ENCODE measurements at regions not wholly inside any gene's neighbourhood (a gene's known extent, or its start where the extent isn't known, plus 50 kb on each side); places are given as distances from the start of the nearest gene placed in this dataset.

DNA sequence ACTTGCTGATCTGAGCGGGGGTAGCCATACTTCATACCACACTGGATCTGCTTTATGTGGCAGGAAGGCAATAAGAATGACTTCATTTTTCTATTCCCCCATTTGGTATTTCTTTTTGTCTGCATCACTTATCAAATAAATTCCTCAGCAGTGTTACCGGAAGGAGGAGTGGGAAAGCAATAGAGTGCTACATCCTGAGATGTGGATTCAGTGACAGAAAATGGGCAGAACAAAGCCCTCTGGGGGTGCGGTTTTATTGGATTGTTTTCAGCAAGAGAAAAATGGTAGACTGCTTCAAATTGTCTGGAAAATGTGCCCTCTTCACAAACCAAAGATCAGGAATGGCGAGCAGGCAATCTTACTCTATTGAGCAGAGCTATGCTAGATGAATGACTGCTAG lies 751.9 kb upstream of the NEGR1 start:
- no peak for TF ChIP-seq SPI1 (IDR thresholded peaks at IDR 0.05; ENCODE audit: low read depth, low read length)
- TF ChIP-seq POLR2A (IDR thresholded peaks at IDR 0.05; ENCODE audit: low read depth, low read length) = no peak
